Spinal cord (tissue), 9 donors: ENCODE measurements at regions not wholly inside any gene's neighbourhood (a gene's known extent, or its start where the extent isn't known, plus 50 kb on each side); places are given as distances from the start of the nearest gene placed in this dataset.

Source experiments
- DNase-seq, 6 donors: peaks; one replicate each; pipeline versions ENCODE4 v3.0.0 to v3.0.0-alpha.2; 2013 to 2015; ENCODE audit warnings: low spot score in 6 of 6, low read depth in 4 of 6
- H3K27ac ChIP-seq: one replicate; pipeline ENCODE4 v1.5.1; 2013; ENCODE audit warnings: low read depth, low read length, control low read depth
- H3K27me3 ChIP-seq: one replicate; pipeline ENCODE4 v1.6.1; 2013; ENCODE audit warnings: low read length; ENCODE audit not compliant: control insufficient read depth, insufficient read depth
- H3K36me3 ChIP-seq: one replicate; pipeline ENCODE4 v1.6.1; 2013; ENCODE audit warnings: low read length; ENCODE audit not compliant: control insufficient read depth, insufficient read depth
- H3K4me1 ChIP-seq: one replicate; pipeline ENCODE4 v1.6.1; 2013; ENCODE audit warnings: low read length; ENCODE audit not compliant: control insufficient read depth, insufficient read depth
- H3K4me3 ChIP-seq: one replicate; pipeline ENCODE4 v1.5.1; 2013; ENCODE audit warnings: low read depth, low read length, control low read depth
- H3K9me3 ChIP-seq: one replicate; pipeline ENCODE4 v1.6.1; 2013; ENCODE audit warnings: low read length; ENCODE audit not compliant: control insufficient read depth, insufficient read depth
- WGBS: methylation state at CpG from one replicate; pipeline ENCODE4 v1.1.5; 2013; ENCODE audit warnings: missing lambda C conversion rate; ENCODE audit not compliant: insufficient coverage; 5-methylcytosine and 5-hydroxymethylcytosine counted together
- donor health status: healthy.

DNA sequence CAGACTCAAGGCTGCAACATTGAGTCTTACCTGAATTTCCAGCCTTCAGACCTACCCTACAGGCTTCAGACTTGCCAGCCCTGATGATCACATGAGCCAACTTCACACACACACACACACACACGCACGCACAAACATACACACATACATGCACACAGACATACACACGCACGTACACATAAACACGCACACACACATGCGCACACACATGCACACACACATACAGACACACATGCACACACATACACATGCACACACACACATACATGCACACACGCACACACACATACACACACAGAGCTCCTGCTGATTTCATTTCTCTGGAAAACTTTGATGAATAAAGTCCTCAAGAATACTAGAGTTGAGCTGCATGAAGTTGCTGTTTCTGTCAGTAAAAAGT is 78.3 kb upstream of the SLC2A1 start:
- H3K9me3 ChIP-seq, result no peaks in the 10 kb centered on the region
- no peak overlapping the region for H3K4me3 ChIP-seq
- 56% methylated on average over 6 of the region's 7 CpGs for WGBS
- H3K27ac ChIP-seq, result no peak overlapping the region
- no peaks in the 10 kb centered on the region for H3K36me3 ChIP-seq
- H3K4me1 ChIP-seq, result peaks cover 11% of the 10 kb centered on the region
- DNase-seq, result no peak
- H3K27me3 ChIP-seq, result no peaks in the 10 kb centered on the region

DNA sequence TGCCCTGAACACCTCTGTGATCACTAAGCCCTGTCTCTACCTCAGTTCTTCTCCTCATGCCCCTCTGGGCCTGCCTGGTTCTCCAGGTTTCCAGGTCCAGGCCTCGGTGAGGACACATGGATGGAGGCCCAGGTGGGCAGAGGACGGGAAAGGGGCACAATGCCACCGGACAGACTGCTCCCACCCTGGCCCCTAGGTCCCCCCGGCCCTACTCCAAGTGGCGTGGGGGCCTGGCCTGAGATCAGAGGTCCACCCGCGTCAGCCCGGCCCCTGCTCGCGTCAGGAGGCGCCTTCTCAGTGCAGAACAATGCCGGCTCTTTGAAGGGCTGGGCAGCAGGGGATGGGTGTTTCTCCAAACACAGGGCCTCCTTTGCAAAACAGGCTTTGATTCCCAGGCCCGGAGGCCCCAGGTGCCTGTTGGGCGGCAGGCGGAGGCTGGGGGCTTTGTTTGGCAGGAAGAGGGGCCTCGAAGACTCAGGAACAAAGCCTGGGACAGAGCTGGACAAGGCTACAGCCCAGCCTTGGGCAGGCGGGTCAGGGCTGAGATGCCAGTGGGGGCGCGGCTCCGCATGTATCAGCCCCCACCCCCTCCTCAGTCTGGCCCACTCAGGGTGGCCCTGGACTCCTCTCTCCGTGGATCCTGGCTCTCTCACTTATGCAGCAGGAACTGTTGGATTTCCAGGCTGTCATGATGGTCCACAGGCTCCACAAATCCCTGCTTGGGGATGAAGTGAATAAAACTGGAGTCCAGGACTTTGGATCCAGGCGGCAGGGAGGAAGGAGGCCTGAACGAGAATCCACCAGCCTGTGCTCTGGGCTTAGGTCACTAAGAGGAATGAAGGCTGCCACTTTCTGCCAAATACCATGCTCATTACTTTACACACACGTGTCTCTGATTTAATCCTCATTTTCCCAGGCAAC is 77.4 kb upstream of the SLC2A1 start:
- peak in 1 of 6 donors; percentile 35 for DNase-seq
- H3K36me3 ChIP-seq, result no peaks in the 10 kb centered on the region
- peak overlapping the region; percentile 54 for H3K27ac ChIP-seq
- H3K4me1 ChIP-seq, result peaks cover 11% of the 10 kb centered on the region
- 38% methylated on average over 21 of the region's 24 CpGs for WGBS
- no peaks in the 10 kb centered on the region for H3K27me3 ChIP-seq
- no peak overlapping the region for H3K4me3 ChIP-seq
- no peaks in the 10 kb centered on the region for H3K9me3 ChIP-seq

DNA sequence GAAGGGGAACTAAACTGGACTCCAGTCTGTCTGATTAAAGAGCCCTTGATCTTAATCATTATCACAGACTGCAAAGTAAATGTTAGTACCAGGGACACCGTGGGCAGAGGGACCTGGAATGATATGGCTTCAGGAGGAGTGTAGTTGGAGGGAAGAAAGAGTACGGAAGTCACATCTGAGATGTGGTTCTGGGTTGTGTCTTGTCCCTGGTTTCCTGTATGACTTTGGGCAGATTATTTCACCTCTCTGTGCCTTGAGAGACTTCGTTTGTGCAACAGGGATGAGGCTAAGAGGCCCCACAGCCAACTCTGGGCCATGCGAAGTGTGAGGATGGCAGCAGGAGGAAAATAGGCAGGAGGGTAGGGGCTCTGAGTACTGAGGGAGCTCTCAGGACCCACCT is 76.1 kb upstream of the SLC2A1 start:
- no peak for DNase-seq
- WGBS, result 90% methylated on average over 4 of the region's 4 CpGs
- H3K4me1 ChIP-seq, result peaks cover 11% of the 10 kb centered on the region
- no peak overlapping the region for H3K4me3 ChIP-seq
- H3K27me3 ChIP-seq, result no peaks in the 10 kb centered on the region
- H3K9me3 ChIP-seq, result no peaks in the 10 kb centered on the region
- no peaks in the 10 kb centered on the region for H3K36me3 ChIP-seq
- no peak overlapping the region for H3K27ac ChIP-seq

DNA sequence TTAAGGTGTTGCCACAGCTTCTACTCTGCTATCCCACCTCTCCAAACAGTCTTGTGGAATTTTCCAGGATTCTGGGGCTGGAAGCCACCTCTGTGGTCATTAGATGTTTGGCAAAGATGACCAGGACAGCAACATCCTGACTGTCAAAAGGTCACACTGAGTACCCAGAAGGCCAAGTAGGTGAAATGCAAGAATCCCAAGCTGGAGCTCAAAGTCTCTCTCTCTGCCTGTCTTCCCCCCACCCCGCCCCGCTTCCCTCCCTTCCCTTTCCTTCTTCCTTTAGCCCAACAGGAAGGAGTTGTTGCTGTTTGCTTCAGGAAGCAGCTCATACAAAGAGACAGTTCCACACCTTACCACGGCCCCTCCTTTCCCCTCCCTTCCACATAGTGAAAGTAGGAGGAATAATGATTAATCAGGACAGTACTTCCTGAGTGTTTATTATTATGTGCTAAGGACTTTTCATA is 75.6 kb upstream of the SLC2A1 start:
- H3K27me3 ChIP-seq, result no peaks in the 10 kb centered on the region
- no peaks in the 10 kb centered on the region for H3K36me3 ChIP-seq
- no peak overlapping the region for H3K27ac ChIP-seq
- DNase-seq, result no peak
- no peaks in the 10 kb centered on the region for H3K9me3 ChIP-seq
- H3K4me1 ChIP-seq, result peaks cover 11% of the 10 kb centered on the region
- WGBS, result no CpG with 5 or more reads among the region's 3 CpGs
- no peak overlapping the region for H3K4me3 ChIP-seq

DNA sequence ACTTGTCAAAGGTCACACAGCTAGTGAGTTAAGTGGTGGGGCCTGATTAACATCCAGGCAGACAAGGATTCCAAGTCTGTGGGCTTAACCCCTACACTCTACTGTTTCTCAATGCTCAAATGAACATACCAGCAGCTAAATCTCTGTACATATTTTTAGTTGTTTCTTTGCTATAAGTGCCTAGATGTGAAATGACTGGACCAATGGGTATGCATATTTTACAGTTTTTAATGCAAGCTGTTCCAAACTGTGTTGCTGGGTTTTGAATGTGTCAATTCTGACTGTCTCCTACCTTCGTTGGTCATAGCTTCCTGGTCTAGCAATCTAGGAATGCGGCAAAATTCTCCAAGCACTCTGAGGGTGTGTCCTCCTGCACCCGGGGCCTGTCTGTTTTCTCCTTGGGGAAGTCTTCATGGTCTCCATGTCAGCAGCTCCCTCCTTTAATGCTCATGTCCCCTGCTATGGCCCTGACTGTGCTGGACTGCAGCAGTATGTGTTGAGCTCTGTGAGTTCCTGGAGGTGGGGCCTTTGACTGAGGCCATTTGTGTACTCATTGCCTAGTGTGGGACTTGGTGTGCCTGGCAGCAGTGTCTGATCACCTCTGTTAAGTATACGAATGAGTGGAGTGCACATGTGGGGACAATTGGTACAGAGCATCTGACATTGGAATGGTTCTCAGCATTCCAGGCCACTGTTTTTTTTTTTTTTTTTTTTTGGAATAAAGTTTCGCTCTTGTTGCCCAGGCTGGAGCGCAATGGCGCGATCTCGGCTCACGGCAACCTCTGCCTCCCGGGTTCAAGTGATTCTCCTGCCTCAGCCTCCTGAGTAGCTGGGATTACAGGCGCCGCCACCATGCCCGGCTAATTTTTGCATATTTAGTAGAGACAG is 72.9 kb upstream of the SLC2A1 start:
- no peaks in the 10 kb centered on the region for H3K27me3 ChIP-seq
- H3K4me1 ChIP-seq, result peaks cover 7% of the 10 kb centered on the region
- no peak for DNase-seq
- no peaks in the 10 kb centered on the region for H3K36me3 ChIP-seq
- no peak overlapping the region for H3K27ac ChIP-seq
- WGBS, result 94% methylated on average over 11 of the region's 14 CpGs
- no peaks in the 10 kb centered on the region for H3K9me3 ChIP-seq
- H3K4me3 ChIP-seq, result no peak overlapping the region

DNA sequence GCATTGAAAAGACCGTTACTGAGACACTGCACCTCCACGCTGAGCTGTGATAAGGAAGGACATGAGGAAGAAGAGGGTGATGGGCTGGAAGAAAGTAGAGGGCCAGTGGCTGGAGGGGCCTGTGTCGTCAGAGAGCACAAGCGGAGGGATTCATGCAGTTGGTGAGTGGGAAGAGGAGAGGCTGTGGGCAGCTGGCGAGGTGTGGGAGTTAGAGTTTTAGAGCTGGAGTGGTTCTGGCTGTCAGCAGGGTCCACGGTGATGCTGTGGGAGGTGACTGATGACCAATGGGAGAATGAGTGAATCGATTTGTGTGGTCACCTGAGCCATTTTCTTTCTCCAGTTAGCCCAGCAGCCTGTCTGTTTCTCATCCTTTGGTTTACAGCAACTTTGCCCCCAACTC is 66.2 kb upstream of the SLC2A1 start:
- Histone ChIP-seq H3K27me3 (no peaks in the 10 kb centered on the region), H3K9me3 (no peaks in the 10 kb centered on the region), H3K36me3 (no peaks in the 10 kb centered on the region), H3K4me1 (no peaks in the 10 kb centered on the region), H3K4me3 (no peak overlapping the region), H3K27ac (no peak overlapping the region)
- 89% methylated on average over 7 of the region's 7 CpGs for WGBS
- DNase-seq, result no peak

DNA sequence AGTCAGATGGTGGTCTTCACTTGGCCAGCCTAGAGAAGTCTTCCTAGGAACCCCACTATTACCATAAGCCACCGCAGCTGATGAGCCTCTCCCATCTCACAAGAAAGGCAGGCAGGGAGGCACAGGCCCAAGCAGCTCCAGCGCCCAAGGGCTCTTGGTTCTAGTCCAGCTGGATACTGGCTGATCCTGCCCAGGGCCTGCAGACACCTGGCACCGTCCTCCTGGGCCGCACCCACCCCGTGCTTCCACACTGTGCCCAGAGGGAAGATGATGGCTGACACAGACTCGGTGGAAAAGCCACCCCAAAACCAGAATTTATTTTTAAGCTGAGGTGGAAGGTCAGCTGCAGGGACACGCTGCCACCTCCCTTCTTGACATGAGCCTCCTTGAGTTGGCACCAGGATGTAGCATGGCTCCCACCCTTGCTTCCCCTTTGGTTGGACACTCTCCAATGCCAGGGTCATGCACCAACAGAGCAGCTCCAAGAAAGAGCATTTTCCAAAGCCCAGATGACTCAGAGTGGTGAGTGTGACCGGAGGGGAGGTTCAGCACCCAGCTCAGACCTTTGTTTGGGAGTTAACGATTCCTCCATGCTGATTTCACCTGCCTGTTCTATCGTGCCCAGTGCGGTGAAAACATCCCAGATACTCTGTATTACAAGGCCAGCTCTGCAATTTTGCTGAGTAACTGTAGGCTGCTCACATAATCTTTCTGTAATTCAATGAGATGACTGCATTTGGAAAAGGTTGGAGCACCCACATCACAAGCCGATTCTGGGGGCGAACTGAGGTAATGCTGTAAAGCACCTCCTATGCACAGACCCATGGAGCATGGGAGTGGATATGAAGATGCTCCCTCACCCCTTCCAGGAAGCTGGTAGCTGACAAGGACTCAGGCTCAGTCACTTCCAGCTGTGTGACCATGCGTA is 63.1 kb upstream of the SLC2A1 start:
- Histone ChIP-seq H3K9me3 (no peaks in the 10 kb centered on the region), H3K27me3 (no peaks in the 10 kb centered on the region), H3K36me3 (no peaks in the 10 kb centered on the region), H3K27ac (no peak overlapping the region), H3K4me3 (no peak overlapping the region), H3K4me1 (no peaks in the 10 kb centered on the region)
- DNase-seq, result no peak
- WGBS, result 95% methylated on average over 11 of the region's 14 CpGs

DNA sequence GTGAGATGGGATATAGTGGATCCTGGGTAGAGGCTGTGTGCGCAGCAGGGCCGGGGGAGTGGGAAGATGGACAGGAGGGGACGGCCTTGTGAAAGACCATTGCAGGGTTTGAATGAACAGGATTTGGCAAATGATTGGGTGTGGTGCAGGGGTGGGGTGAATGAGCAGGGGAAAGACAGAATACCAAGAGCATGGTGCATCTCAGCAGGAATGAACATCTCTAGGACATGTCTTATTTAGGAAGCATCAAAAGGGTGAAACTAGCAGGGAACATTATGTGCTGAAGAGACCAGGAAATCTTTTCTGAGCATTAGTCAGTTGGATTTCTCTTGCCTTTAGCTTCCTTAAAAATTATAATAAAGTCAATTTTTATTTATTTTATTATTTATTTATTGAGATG is 60.6 kb upstream of the SLC2A1 start:
- no peak for DNase-seq
- H3K27me3 ChIP-seq, result no peaks in the 10 kb centered on the region
- H3K4me1 ChIP-seq, result no peaks in the 10 kb centered on the region
- H3K36me3 ChIP-seq, result no peaks in the 10 kb centered on the region
- H3K27ac ChIP-seq, result no peak overlapping the region
- H3K4me3 ChIP-seq, result no peak overlapping the region
- H3K9me3 ChIP-seq, result no peaks in the 10 kb centered on the region
- WGBS, result 100% methylated on average over 3 of the region's 3 CpGs

DNA sequence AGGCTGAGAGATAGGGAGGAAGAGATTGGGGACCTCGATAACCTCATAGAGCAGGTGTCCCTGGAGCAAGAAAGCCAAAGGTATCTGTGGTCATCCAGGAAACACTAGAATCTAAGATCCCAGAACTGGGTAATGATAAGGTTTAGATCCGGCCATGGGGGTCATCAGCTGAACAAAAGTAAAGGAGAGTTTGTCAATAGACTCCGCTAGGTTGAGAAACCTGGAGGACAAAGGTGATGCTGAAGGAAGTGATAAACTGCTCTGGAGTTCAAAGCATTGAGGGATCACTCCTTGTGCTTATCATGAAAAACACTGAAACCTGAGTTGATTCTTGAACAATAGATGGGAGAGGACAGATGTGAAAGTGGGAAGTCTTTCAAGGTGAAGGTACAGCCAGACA is 59.5 kb upstream of the SLC2A1 start:
- Histone ChIP-seq H3K36me3 (no peaks in the 10 kb centered on the region), H3K4me3 (no peak overlapping the region), H3K4me1 (no peaks in the 10 kb centered on the region), H3K27me3 (no peaks in the 10 kb centered on the region), H3K9me3 (no peaks in the 10 kb centered on the region), H3K27ac (no peak overlapping the region)
- no peak for DNase-seq
- 94% methylated on average over 3 of the region's 3 CpGs for WGBS
